Cardiac muscle cell (in vitro differentiated cells and primary cell): ENCODE measurements at regions not wholly inside any gene's neighbourhood (a gene's known extent, or its start where the extent isn't known, plus 50 kb on each side); places are given as distances from the start of the nearest gene placed in this dataset.

Source experiments
- DNase-seq, 2 donors: peaks; one replicate each; pipeline versions ENCODE4 v3.0.0 to v3.0.0-alpha.2; 2010 to 2017; ENCODE audit warnings: low read depth in 1 of 2, low spot score in 1 of 2
- H3K27ac ChIP-seq: fragments of 200-600 bp; sonication (generic); 2 replicates; pipeline ENCODE4 v1.5.1; 2016
- H3K27me3 ChIP-seq: fragments of 200-600 bp; sonication (generic); 2 replicates; pipeline ENCODE4 v1.6.0; 2016; ENCODE audit warnings: control low read depth
- H3K36me3 ChIP-seq: fragments of 200-600 bp; sonication (generic); 2 replicates; pipeline ENCODE4 v1.5.1; 2016; ENCODE audit warnings: control low read depth
- H3K4me1 ChIP-seq: fragments of 200-600 bp; sonication (generic); 2 replicates; pipeline ENCODE4 v1.8.1; 2017; ENCODE audit warnings: low read depth, mild to moderate bottlenecking, mixed run types
- H3K4me3 ChIP-seq: fragments of 200-600 bp; sonication (generic); 2 replicates; pipeline ENCODE4 v1.5.1; 2016; ENCODE audit warnings: mild to moderate bottlenecking
- H3K9me3 ChIP-seq: fragments of 200-600 bp; sonication (generic); 2 replicates; pipeline ENCODE4 v1.5.1; 2017; ENCODE audit warnings: low read depth, mild to moderate bottlenecking, control low read depth
- CTCF ChIP-seq: IDR thresholded peaks from 2 replicates; pipeline ENCODE4 v1.5.1; 2012; ENCODE audit warnings: low read depth, mild to moderate bottlenecking, low read length

DNA sequence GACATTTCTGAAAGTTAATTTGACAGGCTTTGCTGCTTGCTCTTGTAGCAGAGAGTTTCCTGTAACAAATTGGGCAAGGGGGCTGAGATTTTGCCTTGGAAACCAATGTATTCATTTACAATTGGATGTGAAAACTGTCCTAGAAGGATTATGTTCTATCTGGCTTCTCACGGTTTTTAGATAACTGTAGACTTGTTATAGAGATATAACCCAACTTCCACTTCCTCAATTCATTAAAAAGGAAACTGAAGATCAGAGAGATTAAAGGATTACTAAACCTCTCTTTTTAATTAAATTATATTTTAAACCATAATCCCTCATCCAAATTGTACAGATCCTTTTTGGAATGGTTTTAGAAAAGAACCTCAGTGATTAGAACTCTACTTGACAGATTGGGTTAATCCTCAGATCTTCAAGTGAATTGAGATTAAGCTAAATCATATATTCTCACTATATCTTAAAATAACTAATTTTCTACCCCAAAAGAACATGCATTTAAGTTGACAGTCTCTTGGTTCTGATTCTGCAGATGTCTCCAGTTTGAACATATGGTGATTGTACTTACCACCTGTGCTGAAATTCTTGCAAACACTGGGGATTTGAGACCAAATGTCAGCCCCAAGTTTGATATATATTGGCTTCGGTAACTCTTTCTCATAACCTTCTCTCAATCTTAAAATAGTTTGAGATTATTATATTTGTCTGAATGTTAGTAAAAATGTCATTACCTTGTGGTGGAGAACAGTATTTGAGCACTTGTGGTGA, 130.1 kb upstream of the C9orf72 start:
- no peak overlapping the region for H3K27ac ChIP-seq
- no peaks in the 10 kb centered on the region for H3K9me3 ChIP-seq
- H3K27me3 ChIP-seq: no peaks in the 10 kb centered on the region
- H3K4me3 ChIP-seq: no peak overlapping the region
- H3K4me1 ChIP-seq: peaks cover 4% of the 10 kb centered on the region
- DNase-seq: no peak
- no peak for TF ChIP-seq CTCF
- H3K36me3 ChIP-seq: no peaks in the 10 kb centered on the region

- TF ChIP-seq CTCF: no peak
- no peak overlapping the region for H3K4me3 ChIP-seq
Measured at GRCh38 chr9:27711241-27711640, 138.0 kb upstream of the C9orf72 start.

DNA sequence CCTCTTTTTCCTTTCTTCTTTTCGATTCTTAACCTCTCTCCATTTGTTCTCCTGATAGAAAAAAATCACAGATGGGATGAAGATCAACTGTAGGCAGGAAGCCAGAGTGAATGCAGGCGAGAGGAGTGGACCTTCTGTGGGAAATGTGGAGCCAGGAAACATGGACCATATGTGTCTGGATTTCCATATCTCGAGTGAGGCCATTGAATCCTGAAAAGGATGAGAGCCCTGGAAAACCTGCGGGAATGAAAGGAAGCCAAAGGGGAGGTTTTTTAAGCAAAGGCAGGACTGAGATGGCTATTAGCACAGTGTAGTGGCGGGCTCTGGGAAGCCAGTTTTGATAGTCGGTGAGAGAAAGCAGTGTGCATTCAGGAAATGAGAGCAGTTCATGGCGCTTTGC, 139.5 kb upstream of the C9orf72 start:
- Histone ChIP-seq H3K4me1 (peaks cover 9% of the 10 kb centered on the region), H3K4me3 (no peak overlapping the region), H3K9me3 (no peaks in the 10 kb centered on the region), H3K36me3 (no peaks in the 10 kb centered on the region), H3K27ac (peak overlapping the region; percentile 26), H3K27me3 (no peaks in the 10 kb centered on the region)
- TF ChIP-seq CTCF: no peak
- DNase-seq: no peak

More at GRCh38 chr9:27711241-27711640, 138.0 kb upstream of the C9orf72 start:
- H3K9me3 ChIP-seq: no peaks in the 10 kb centered on the region
- DNase-seq: no peak
- H3K4me1 ChIP-seq: peaks cover 9% of the 10 kb centered on the region
- no peaks in the 10 kb centered on the region for H3K27me3 ChIP-seq
- H3K36me3 ChIP-seq: no peaks in the 10 kb centered on the region
- H3K27ac ChIP-seq: no peak overlapping the region

DNA sequence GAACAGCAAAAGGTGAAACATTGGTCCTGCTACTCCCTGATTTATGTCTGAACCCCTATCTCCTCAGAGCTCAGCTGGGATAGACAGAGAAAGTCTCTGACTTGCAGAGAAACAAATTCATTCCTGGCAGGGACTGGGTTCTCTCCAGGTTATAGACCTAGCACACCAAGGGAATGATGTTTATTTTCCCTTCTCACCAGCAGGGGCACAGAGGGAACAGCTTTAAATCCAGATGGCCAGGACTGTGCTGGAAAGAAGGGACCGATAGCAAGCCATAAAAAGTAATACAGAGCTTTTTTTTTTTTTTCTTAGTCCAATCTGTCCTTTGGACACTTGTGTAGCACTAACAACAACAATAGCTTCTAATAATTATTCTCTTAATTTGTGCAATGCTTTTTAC, 141.1 kb upstream of the C9orf72 start:
- H3K4me1 ChIP-seq: peaks cover 9% of the 10 kb centered on the region
- H3K36me3 ChIP-seq: no peaks in the 10 kb centered on the region
- H3K27ac ChIP-seq: no peak overlapping the region
- peak; percentile 18 for TF ChIP-seq CTCF
- H3K4me3 ChIP-seq: no peak overlapping the region
- H3K9me3 ChIP-seq: no peaks in the 10 kb centered on the region
- no peaks in the 10 kb centered on the region for H3K27me3 ChIP-seq
- no peak for DNase-seq

DNA sequence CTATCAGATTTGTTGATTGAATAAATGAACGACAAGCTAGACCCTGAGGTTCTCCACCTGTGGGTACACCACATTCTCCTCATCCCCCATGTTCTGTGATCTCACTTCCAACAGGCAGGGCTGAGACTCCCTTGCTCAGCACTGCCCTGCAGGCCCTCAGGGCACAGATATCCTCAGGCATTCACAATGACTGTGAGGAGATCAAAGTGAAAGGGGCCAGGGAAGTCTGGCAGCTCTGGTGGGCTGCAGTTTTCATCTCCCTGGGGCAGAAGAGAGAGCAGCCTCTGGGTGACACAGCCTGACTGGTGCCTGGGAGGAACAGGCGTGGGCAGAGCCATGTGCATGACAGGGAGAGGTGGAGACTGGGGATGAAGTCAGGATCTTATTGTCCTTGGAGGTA, 142.4 kb upstream of the C9orf72 start:
- no peaks in the 10 kb centered on the region for H3K36me3 ChIP-seq
- DNase-seq: peak in 1 of 2 donors; percentile 22
- H3K9me3 ChIP-seq: no peaks in the 10 kb centered on the region
- no peak overlapping the region for H3K4me3 ChIP-seq
- H3K27ac ChIP-seq: no peak overlapping the region
- H3K27me3 ChIP-seq: no peaks in the 10 kb centered on the region
- H3K4me1 ChIP-seq: peaks cover 13% of the 10 kb centered on the region
- TF ChIP-seq CTCF: no peak
